IMR-90 (cell line): ENCODE measurements at regions not wholly inside any gene's neighbourhood (a gene's known extent, or its start where the extent isn't known, plus 50 kb on each side); places are given as distances from the start of the nearest gene placed in this dataset.
"Not testable (repeated sequence)": the region's sequence is repeated elsewhere in the genome, so short reads cannot be mapped to it uniquely, and the experiment has no call there.

Experiments
- ATAC-seq: fragments of 200-7000 bp; cut with Tn5 transposase; 2 replicates; pipeline ENCODE4 v1.9.1; 2020; ENCODE audit warnings: low read depth, mild to moderate bottlenecking, moderate library complexity
- BruUV-seq: library from RNA; stranded (reverse); fragments of 400-500 nt; replicated peaks from 2 replicates; lab custom pipeline; 2021; lab: Mats Ljungman, UMichigan
- CTCF ChIA-PET: fragments of 300-600 bp; formaldehyde crosslinking; extraction: SDS; loops from one replicate; lab custom pipeline; 2021; ENCODE audit warnings: antibody characterized with exemption; lab: Yijun Ruan, JAX
- POLR2A ChIA-PET: fragments of 300-600 bp; sonication (Branson Sonifier 250); formaldehyde crosslinking; loops from one replicate; lab custom pipeline; 2022; ENCODE audit warnings: antibody characterized with exemption; ENCODE audit not compliant: unreplicated experiment; lab: Charles Lee
- DNase-seq: peaks from one replicate; pipeline ENCODE4 v3.0.0; 2013
- H2AFZ ChIP-seq: replicated peaks from 2 replicates; pipeline ENCODE3; 2013; ENCODE audit warnings: low read length, mild to moderate bottlenecking; ENCODE audit not compliant: poor library complexity
- H2AK5ac ChIP-seq: 2 replicates; pipeline ENCODE4 v1.6.1; 2013; ENCODE audit warnings: low read depth, low read length, inconsistent platforms
- H2AK9ac ChIP-seq: replicated peaks from 2 replicates; pipeline ENCODE3; 2013; ENCODE audit warnings: mild to moderate bottlenecking, low read depth, low read length, moderate library complexity; ENCODE audit not compliant: poor library complexity
- H2BK120ac ChIP-seq: 2 replicates; pipeline ENCODE4 v1.6.1; 2013; ENCODE audit warnings: low read depth, low read length, inconsistent platforms
- H2BK15ac ChIP-seq: 3 replicates; pipeline ENCODE4 v1.6.1; 2013; ENCODE audit warnings: low read depth, low read length, inconsistent platforms
- H2BK20ac ChIP-seq: 2 replicates; pipeline ENCODE4 v1.6.1; 2013; ENCODE audit warnings: low read depth, mild to moderate bottlenecking, inconsistent platforms, low read length, moderate library complexity
- H2BK5ac ChIP-seq: 2 replicates; pipeline ENCODE4 v1.6.1; 2013; ENCODE audit warnings: mild to moderate bottlenecking, low read depth, low read length, inconsistent platforms; ENCODE audit not compliant: poor library complexity, severe bottlenecking
- H3K14ac ChIP-seq: replicated peaks from 2 replicates; pipeline ENCODE4 v1.6.1; 2013; ENCODE audit warnings: low read depth, low read length, inconsistent platforms
- H3K18ac ChIP-seq: 2 replicates; pipeline ENCODE4 v1.6.1; 2013; ENCODE audit warnings: low read depth, low read length, control low read depth
- H3K23ac ChIP-seq: 2 replicates; pipeline ENCODE4 v1.6.1; 2013; ENCODE audit warnings: low read depth, low read length, inconsistent platforms
- H3K27ac ChIP-seq: 2 replicates; pipeline ENCODE4 v1.5.1; 2013; ENCODE audit warnings: mild to moderate bottlenecking, control low read depth, low read length; ENCODE audit not compliant: insufficient read depth
- H3K27me3 ChIP-seq: 2 replicates; pipeline ENCODE4 v1.6.1; 2013; ENCODE audit warnings: low read length; ENCODE audit not compliant: control insufficient read depth, insufficient read depth
- H3K36me3 ChIP-seq: 2 replicates; pipeline ENCODE4 v1.6.1; 2013; ENCODE audit warnings: low read length, mixed read lengths; ENCODE audit not compliant: control insufficient read depth, insufficient read depth
- H3K4ac ChIP-seq: 2 replicates; pipeline ENCODE4 v1.6.1; 2013; ENCODE audit warnings: low read depth, low read length, inconsistent platforms
- H3K4me1 ChIP-seq: 2 replicates; pipeline ENCODE4 v1.6.1; 2013; ENCODE audit warnings: low read length, mixed read lengths; ENCODE audit not compliant: control insufficient read depth, insufficient read depth
- H3K4me2 ChIP-seq: 2 replicates; pipeline ENCODE4 v1.6.1; 2013; ENCODE audit warnings: low read depth, mild to moderate bottlenecking, control low read depth, low read length, moderate library complexity
- H3K4me3 ChIP-seq: 2 replicates; pipeline ENCODE4 v1.5.1; 2013; ENCODE audit warnings: low read depth, mild to moderate bottlenecking, control low read depth, low read length, moderate library complexity; ENCODE audit not compliant: insufficient read depth
- H3K56ac ChIP-seq: 2 replicates; pipeline ENCODE4 v1.6.1; 2013; ENCODE audit warnings: low read length, inconsistent platforms; ENCODE audit not compliant: insufficient read depth; ENCODE audit errors: extremely low read depth
- H3K79me1 ChIP-seq, 2 experiments: 2 replicates each; pipeline ENCODE4 v1.6.1; 2013; ENCODE audit warnings: low read length in 2 of 2, inconsistent platforms in 1 of 2, low read depth in 1 of 2
- H3K9ac ChIP-seq: 2 replicates; pipeline ENCODE4 v1.6.1; 2013; ENCODE audit warnings: low read depth, low read length, control low read depth
- H3K9me1 ChIP-seq: 2 replicates; pipeline ENCODE4 v1.6.1; 2013; ENCODE audit warnings: low read length, inconsistent platforms; ENCODE audit not compliant: insufficient read depth
- H3K9me3 ChIP-seq: 2 replicates; pipeline ENCODE4 v1.6.1; 2013; ENCODE audit warnings: low read length; ENCODE audit not compliant: control insufficient read depth, insufficient read depth
- H4K20me1 ChIP-seq: 2 replicates; pipeline ENCODE4 v1.6.1; 2013; ENCODE audit warnings: low read length, inconsistent platforms; ENCODE audit not compliant: insufficient read depth
- H4K5ac ChIP-seq: 2 replicates; pipeline ENCODE4 v1.6.1; 2013; ENCODE audit warnings: mild to moderate bottlenecking, low read depth, low read length, control low read depth
- H4K8ac ChIP-seq, 2 experiments: 2 replicates each; pipeline ENCODE4 v1.6.1; 2013; ENCODE audit warnings: low read depth in 2 of 2, low read length in 2 of 2, control low read depth in 1 of 2, inconsistent platforms in 1 of 2
- H4K91ac ChIP-seq: 2 replicates; pipeline ENCODE4 v1.6.1; 2013; ENCODE audit warnings: low read depth, low read length, inconsistent platforms; ENCODE audit not compliant: insufficient read depth
- WGBS, 2 experiments: methylation state at CpG; one replicate each; pipeline versions ENCODE4 v1.1.5 to v1.1.7; 2013; ENCODE audit warnings: missing lambda C conversion rate in 2 of 2; ENCODE audit not compliant: insufficient read length in 1 of 2; ENCODE audit errors: extremely low coverage in 2 of 2; 5-methylcytosine and 5-hydroxymethylcytosine counted together
- dilution Hi-C: fragments of 300-500 bp; cut with HindIII; formaldehyde crosslinking; loops from one replicate; pipeline ENCODE4 v1.14.3; 2018; ENCODE audit warnings: low sequenced_read_pairs; ENCODE audit not compliant: unreplicated experiment
- in situ Hi-C: fragments of 300-500 bp; cut with MboI; formaldehyde crosslinking; loops from 3 replicates; pipeline ENCODE4 v1.14.3; 2019; ENCODE audit warnings: low sequenced_read_pairs, inconsistent platforms, mixed read lengths
- intact Hi-C: fragments of 100-400 bp; cut with micrococcal nuclease; formaldehyde crosslinking; loops from 2 replicates; pipeline ENCODE4 v1.10.0; 2022

- H3K9ac ChIP-seq, H3K23ac ChIP-seq, H4K8ac ChIP-seq, H3K9me1 ChIP-seq, H3K4ac ChIP-seq, DNase-seq, H3K56ac ChIP-seq, H2BK15ac ChIP-seq, H3K14ac ChIP-seq, H3K27ac ChIP-seq, H3K4me3 ChIP-seq, H4K20me1 ChIP-seq, H2AFZ ChIP-seq, H3K27me3 ChIP-seq, POLR2A ChIA-PET, H3K4me2 ChIP-seq, CTCF ChIA-PET, H2BK20ac ChIP-seq, H2AK9ac ChIP-seq, H3K4me1 ChIP-seq, BruUV-seq, dilution Hi-C loops, H4K5ac ChIP-seq, H3K36me3 ChIP-seq, H3K18ac ChIP-seq, H3K9me3 ChIP-seq, H4K91ac ChIP-seq, in situ Hi-C loops, H2BK120ac ChIP-seq, H2AK5ac ChIP-seq, H2BK5ac ChIP-seq, intact Hi-C loops, H3K79me1 ChIP-seq, ATAC-seq: not testable (repeated sequence)
- whole genome bisulfite sequencing, 2 experiments: no CpG with 5 or more reads among the region's 1 CpG
These were observed 658.9 kb downstream of the PRIM2 start for GRCh38 chr6:57976371-57976770.

- H4K20me1 ChIP-seq, H3K56ac ChIP-seq, in situ Hi-C loops, H3K9me3 ChIP-seq, H2AK5ac ChIP-seq, H2AFZ ChIP-seq, H2BK120ac ChIP-seq, H3K4me3 ChIP-seq, H3K27ac ChIP-seq, H3K9me1 ChIP-seq, dilution Hi-C loops, H2BK20ac ChIP-seq, H2BK5ac ChIP-seq, H4K91ac ChIP-seq, BruUV-seq, intact Hi-C loops, H3K18ac ChIP-seq, CTCF ChIA-PET, H3K27me3 ChIP-seq, H4K5ac ChIP-seq, H3K4me2 ChIP-seq, H3K14ac ChIP-seq, H2AK9ac ChIP-seq, H3K23ac ChIP-seq, H2BK15ac ChIP-seq, H3K4me1 ChIP-seq, H4K8ac ChIP-seq, H3K4ac ChIP-seq, H3K79me1 ChIP-seq, H3K9ac ChIP-seq, H3K36me3 ChIP-seq: not testable (repeated sequence)
- no CpG with 5 or more reads among the region's 1 CpG for WGBS, 2 experiments
- DNase-seq (peak; percentile 12), ATAC-seq (peak; percentile 62)
- POLR2A ChIA-PET: interaction anchor here (0.6 kb wide), 1 partner anchor 13 kb away, joined by 12 read pairs; no protein-coding TSS in a partner anchor
These were observed 666.2 kb downstream of the PRIM2 start for GRCh38 chr6:57983603-57984002.
